SK-N-SH treated with all-trans-retinoic acid at 6 μM for 48 hours (cell line): ENCODE measurements at regions not wholly inside any gene's neighbourhood (a gene's known extent, or its start where the extent isn't known, plus 50 kb on each side); places are given as distances from the start of the nearest gene placed in this dataset.

ENCODE experiments used
- ATAC-seq: fragments of 200-7000 bp; cut with Tn5 transposase; 3 replicates; pipeline ENCODE4 v1.9.1; 2020; ENCODE audit warnings: mild to moderate bottlenecking, moderate library complexity
- ARNTL ChIP-seq: fragments of 450-650 bp; formaldehyde crosslinking; IDR thresholded peaks from 2 replicates; pipeline ENCODE4 v1.5.0; 2020; ENCODE audit warnings: low read depth, mild to moderate bottlenecking, moderate library complexity, borderline replicate concordance
- BACH2 ChIP-seq: fragments of 250-450 bp; sonication (Bioruptor Pico); IDR thresholded peaks from 2 replicates; pipeline ENCODE4 v1.9.0; 2021; ENCODE audit warnings: mild to moderate bottlenecking, borderline replicate concordance
- CSDC2 ChIP-seq: fragments of 250-450 bp; sonication (Bioruptor Pico); IDR thresholded peaks from 2 replicates; pipeline ENCODE4 v1.5.0; 2020; ENCODE audit warnings: mild to moderate bottlenecking, moderate library complexity
- CSRNP3 ChIP-seq: fragments of 250-450 bp; sonication (Bioruptor Pico); IDR thresholded peaks from 2 replicates; pipeline ENCODE4 v1.5.1; 2021; ENCODE audit warnings: mild to moderate bottlenecking, moderate library complexity
- GLIS3 ChIP-seq: fragments of 250-450 bp; sonication (Bioruptor Pico); IDR thresholded peaks from 2 replicates; pipeline ENCODE4 v1.5.0; 2020; ENCODE audit warnings: mild to moderate bottlenecking, moderate library complexity
- OSR1 ChIP-seq: fragments of 250-450 bp; sonication (Bioruptor Pico); IDR thresholded peaks from 2 replicates; pipeline ENCODE4 v1.8.0; 2022; ENCODE audit warnings: moderate library complexity, mild to moderate bottlenecking, inconsistent platforms
- PATZ1 ChIP-seq: fragments of 250-450 bp; sonication (Bioruptor Pico); IDR thresholded peaks from 2 replicates; pipeline ENCODE4 v1.8.0; 2020; ENCODE audit warnings: mild to moderate bottlenecking, moderate library complexity, borderline replicate concordance
- POU6F1 ChIP-seq: fragments of 250-450 bp; sonication (Bioruptor Pico); IDR thresholded peaks from 2 replicates; pipeline ENCODE4 v1.8.0; 2021; ENCODE audit warnings: low read depth, mild to moderate bottlenecking, moderate library complexity, borderline replicate concordance
- PPARA ChIP-seq: fragments of 250-450 bp; sonication (Bioruptor Pico); IDR thresholded peaks from 2 replicates; pipeline ENCODE4 v1.5.0; 2020; ENCODE audit warnings: mild to moderate bottlenecking, borderline replicate concordance
- RARB ChIP-seq: fragments of 250-450 bp; sonication (Bioruptor Pico); IDR thresholded peaks from 2 replicates; pipeline ENCODE4 v1.8.0; 2021; ENCODE audit warnings: mild to moderate bottlenecking, moderate library complexity
- SNAI2 ChIP-seq: fragments of 250-450 bp; sonication (Bioruptor Pico); IDR thresholded peaks from 2 replicates; pipeline ENCODE4 v1.5.0; 2020; ENCODE audit warnings: mild to moderate bottlenecking, moderate library complexity
- TOX ChIP-seq: fragments of 250-450 bp; sonication (Bioruptor Pico); IDR thresholded peaks from 2 replicates; pipeline ENCODE4 v1.8.0; 2021; ENCODE audit warnings: mild to moderate bottlenecking, moderate library complexity, borderline replicate concordance
- TSHZ2 ChIP-seq: fragments of 250-450 bp; sonication (Bioruptor Pico); IDR thresholded peaks from 2 replicates; pipeline ENCODE4 v1.5.0; 2020; ENCODE audit warnings: mild to moderate bottlenecking, moderate library complexity
- ZC3H10 ChIP-seq: fragments of 250-450 bp; sonication (Bioruptor Pico); IDR thresholded peaks from 2 replicates; pipeline ENCODE4 v1.5.1; 2021; ENCODE audit warnings: mild to moderate bottlenecking, moderate library complexity
- ZFP3 ChIP-seq: fragments of 250-450 bp; sonication (Bioruptor Pico); IDR thresholded peaks from 2 replicates; pipeline ENCODE4 v1.5.0; 2020; ENCODE audit warnings: mild to moderate bottlenecking, moderate library complexity
- ZNF70 ChIP-seq: fragments of 450-650 bp; formaldehyde crosslinking; IDR thresholded peaks from 2 replicates; pipeline ENCODE4 v1.5.0; 2020; ENCODE audit warnings: mild to moderate bottlenecking, moderate library complexity
- ZNF8 ChIP-seq: fragments of 450-650 bp; formaldehyde crosslinking; IDR thresholded peaks from 2 replicates; pipeline ENCODE4 v1.5.0; 2020; ENCODE audit warnings: mild to moderate bottlenecking, moderate library complexity
- TF ChIP-seq, protein P1 (sequence below): fragments of 250-450 bp; sonication (Bioruptor Pico); IDR thresholded peaks from 2 replicates; pipeline ENCODE4 v1.5.1; 2020; ENCODE audit warnings: low read depth, mild to moderate bottlenecking, moderate library complexity

DNA sequence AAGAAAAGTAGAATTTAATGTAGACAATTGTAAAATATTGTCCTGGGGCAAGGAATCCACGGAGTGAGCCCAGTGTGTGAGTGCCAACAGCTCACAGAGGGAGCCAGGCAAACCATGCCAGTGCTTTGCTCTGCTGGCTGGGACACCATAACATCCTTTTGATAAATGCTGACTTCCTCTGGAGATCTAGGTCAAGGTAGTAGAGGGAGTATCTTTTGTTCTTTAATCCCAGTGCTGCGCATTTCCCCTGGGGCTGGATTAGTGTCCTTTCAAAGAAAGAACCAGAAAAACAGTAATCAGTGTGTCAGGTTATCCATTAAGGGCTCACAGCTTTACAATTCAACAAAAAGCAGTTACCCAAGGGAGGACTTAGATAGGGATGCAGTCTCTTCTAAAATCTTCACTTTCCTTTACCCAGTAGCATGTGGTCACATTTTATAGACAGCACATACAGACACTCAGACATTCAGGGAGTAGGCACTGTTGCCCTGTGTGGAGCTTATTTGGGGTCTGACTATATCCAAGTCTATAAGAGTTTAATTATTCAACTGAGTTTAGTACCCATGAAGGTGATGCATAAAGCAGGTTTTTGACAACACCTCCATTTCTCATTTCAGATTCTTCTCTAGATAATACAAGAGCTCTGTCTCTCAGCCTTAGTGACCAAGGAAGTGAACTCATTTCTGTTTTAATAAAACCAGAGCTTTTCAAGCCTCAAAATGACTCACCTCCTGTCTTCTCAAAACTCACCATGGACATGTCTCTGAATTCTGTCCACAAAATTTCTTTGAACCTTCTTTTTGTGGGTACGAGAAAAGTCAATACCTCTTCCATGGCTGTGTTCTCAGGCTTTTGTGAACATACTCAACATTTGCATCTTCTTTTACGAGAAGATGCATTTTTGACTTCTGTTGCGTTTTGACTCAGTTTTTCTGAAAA is 215.3 kb downstream of the BRINP2 start:
- no peak for ATAC-seq
- TF ChIP-seq GLIS3 (CRISPR knock-in tag), result no peak
- TF ChIP-seq POU6F1, result no peak
- TF ChIP-seq, protein P1, sequence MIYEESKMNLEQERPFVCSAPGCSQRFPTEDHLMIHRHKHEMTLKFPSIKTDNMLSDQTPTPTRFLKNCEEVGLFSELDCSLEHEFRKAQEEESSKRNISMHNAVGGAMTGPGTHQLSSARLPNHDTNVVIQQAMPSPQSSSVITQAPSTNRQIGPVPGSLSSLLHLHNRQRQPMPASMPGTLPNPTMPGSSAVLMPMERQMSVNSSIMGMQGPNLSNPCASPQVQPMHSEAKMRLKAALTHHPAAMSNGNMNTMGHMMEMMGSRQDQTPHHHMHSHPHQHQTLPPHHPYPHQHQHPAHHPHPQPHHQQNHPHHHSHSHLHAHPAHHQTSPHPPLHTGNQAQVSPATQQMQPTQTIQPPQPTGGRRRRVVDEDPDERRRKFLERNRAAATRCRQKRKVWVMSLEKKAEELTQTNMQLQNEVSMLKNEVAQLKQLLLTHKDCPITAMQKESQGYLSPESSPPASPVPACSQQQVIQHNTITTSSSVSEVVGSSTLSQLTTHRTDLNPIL (CRISPR knock-in tag), result no peak
- TF ChIP-seq OSR1 (CRISPR knock-in tag), result no peak
- TF ChIP-seq ZNF8, result no peak
- TF ChIP-seq PATZ1 (CRISPR knock-in tag), result no peak
- TF ChIP-seq ZNF70 (CRISPR knock-in tag), result no peak
- TF ChIP-seq CSDC2 (CRISPR knock-in tag), result no peak
- no peak for TF ChIP-seq ZFP3 (CRISPR knock-in tag)
- no peak for TF ChIP-seq CSRNP3 (CRISPR knock-in tag)
- TF ChIP-seq, all 23 proteins: peak for 0

- no peak for TF ChIP-seq PATZ1 (CRISPR knock-in tag)
- TF ChIP-seq PPARA, result no peak
- TF ChIP-seq SNAI2 (CRISPR knock-in tag), result no peak
- no peak for TF ChIP-seq ZFP3 (CRISPR knock-in tag)
- TF ChIP-seq CSDC2 (CRISPR knock-in tag), result no peak
- TF ChIP-seq OSR1 (CRISPR knock-in tag), result no peak
- TF ChIP-seq ARNTL (CRISPR knock-in tag), result no peak
- no peak for TF ChIP-seq CSRNP3 (CRISPR knock-in tag)
- TF ChIP-seq BACH2 (CRISPR knock-in tag), result no peak
- no peak for TF ChIP-seq GLIS3 (CRISPR knock-in tag)
- no peak for TF ChIP-seq TOX (CRISPR knock-in tag)
- TF ChIP-seq RARB, result no peak
- no peak for TF ChIP-seq ZNF8
- TF ChIP-seq TSHZ2 (CRISPR knock-in tag), result no peak
- no peak for TF ChIP-seq ZC3H10
- no peak for ATAC-seq
Observed at GRCh38 chr1:177384461-177384860, 213.7 kb downstream of the BRINP2 start.
